ENCODE measurements at regions not wholly inside any gene's neighbourhood (a gene's known extent, or its start where the extent isn't known, plus 50 kb on each side); places are given as distances from the start of the nearest gene placed in this dataset.

- no peak overlapping the region for H2AFZ ChIP-seq (ENCODE audit: low read length)
- no peaks in the 10 kb centered on the region for H4K20me1 ChIP-seq (ENCODE audit: insufficient read depth, low read length)
- H3K79me2 ChIP-seq (ENCODE audit: low read length), result no peaks in the 10 kb centered on the region
- H3K27me3 ChIP-seq (replicated peaks; ENCODE audit: insufficient read depth, low read length), result no peaks in the 10 kb centered on the region
- DNase-seq, result no peak
- no peaks in the 10 kb centered on the region for H3F3A ChIP-seq (ENCODE audit: insufficient read depth, low read length)
- TF ChIP-seq EZH2phosphoT487 (IDR thresholded peaks at IDR 0.05; ENCODE audit: low read length) (no peak), EZH2 (optimal IDR thresholded peaks at IDR 0.05; ENCODE audit: low read depth, low read length) (no peak)
- TF ChIP-seq, protein P1, sequence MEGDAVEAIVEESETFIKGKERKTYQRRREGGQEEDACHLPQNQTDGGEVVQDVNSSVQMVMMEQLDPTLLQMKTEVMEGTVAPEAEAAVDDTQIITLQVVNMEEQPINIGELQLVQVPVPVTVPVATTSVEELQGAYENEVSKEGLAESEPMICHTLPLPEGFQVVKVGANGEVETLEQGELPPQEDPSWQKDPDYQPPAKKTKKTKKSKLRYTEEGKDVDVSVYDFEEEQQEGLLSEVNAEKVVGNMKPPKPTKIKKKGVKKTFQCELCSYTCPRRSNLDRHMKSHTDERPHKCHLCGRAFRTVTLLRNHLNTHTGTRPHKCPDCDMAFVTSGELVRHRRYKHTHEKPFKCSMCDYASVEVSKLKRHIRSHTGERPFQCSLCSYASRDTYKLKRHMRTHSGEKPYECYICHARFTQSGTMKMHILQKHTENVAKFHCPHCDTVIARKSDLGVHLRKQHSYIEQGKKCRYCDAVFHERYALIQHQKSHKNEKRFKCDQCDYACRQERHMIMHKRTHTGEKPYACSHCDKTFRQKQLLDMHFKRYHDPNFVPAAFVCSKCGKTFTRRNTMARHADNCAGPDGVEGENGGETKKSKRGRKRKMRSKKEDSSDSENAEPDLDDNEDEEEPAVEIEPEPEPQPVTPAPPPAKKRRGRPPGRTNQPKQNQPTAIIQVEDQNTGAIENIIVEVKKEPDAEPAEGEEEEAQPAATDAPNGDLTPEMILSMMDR (IDR thresholded peaks at IDR 0.05; ENCODE audit: low read length), result no peak
- no peak overlapping the region for H3K4me2 ChIP-seq (ENCODE audit: low read depth, low read length)
- H3K9ac ChIP-seq (ENCODE audit: low read length), result no peak overlapping the region
- H3K36me3 ChIP-seq (replicated peaks; ENCODE audit: insufficient read depth, low read length), result no peaks in the 10 kb centered on the region
- no peaks in the 10 kb centered on the region for H3K9me3 ChIP-seq (replicated peaks; ENCODE audit: insufficient read depth, low read length)
- no peak overlapping the region for H3K27ac ChIP-seq (ENCODE audit: low read length)
- no peaks in the 10 kb centered on the region for H3K4me1 ChIP-seq (ENCODE audit: low read length)
- H3K4me3 ChIP-seq (ENCODE audit: low read length), result no peak overlapping the region
- no peaks in the 10 kb centered on the region for H3K9me2 ChIP-seq (replicated peaks; ENCODE audit: insufficient read depth, low read length)
These were observed 483.6 kb upstream of the EPHA6 start for GRCh38 chr3:96330795-96331194.

DNA sequence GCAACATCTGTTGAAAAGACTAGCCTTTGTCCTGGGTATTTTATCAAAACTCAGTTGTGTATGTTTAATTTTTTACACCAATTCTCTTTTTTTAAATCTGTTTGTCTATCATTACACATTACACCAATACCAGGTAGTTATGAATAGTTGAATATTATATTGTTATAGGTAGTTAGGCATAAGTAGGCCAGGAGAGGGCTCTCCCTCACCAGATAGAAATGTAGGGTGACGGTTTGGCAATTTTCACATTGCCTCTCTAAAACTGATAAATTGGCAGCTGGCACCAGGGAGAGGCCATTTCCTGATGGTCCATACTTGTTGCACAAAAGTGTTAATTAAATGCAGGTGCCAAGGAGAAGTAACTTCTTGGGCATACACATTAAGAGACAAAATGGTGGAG, 483.1 kb upstream of the EPHA6 start:
- H3K9me3 ChIP-seq (replicated peaks; ENCODE audit: insufficient read depth, low read length), result no peaks in the 10 kb centered on the region
- peak; percentile 51 for DNase-seq
- no peak for TF ChIP-seq EZH2phosphoT487 (IDR thresholded peaks at IDR 0.05; ENCODE audit: low read length)
- TF ChIP-seq, protein P1 (IDR thresholded peaks at IDR 0.05; ENCODE audit: low read length), result peak; percentile 48
- TF ChIP-seq EZH2 (optimal IDR thresholded peaks at IDR 0.05; ENCODE audit: low read depth, low read length), result no peak

GRCh38 chr3:96334779-96335178, 479.6 kb upstream of the EPHA6 start:
- Histone ChIP-seq H3K9me3 (replicated peaks; ENCODE audit: insufficient read depth, low read length) (no peaks in the 10 kb centered on the region), H3K79me2 (ENCODE audit: low read length) (no peaks in the 10 kb centered on the region), H3K27ac (ENCODE audit: low read length) (no peak overlapping the region), H3K4me2 (ENCODE audit: low read depth, low read length) (no peak overlapping the region), H3K36me3 (replicated peaks; ENCODE audit: insufficient read depth, low read length) (no peaks in the 10 kb centered on the region), H3K4me3 (ENCODE audit: low read length) (no peak overlapping the region), H3F3A (ENCODE audit: insufficient read depth, low read length) (no peaks in the 10 kb centered on the region), H3K27me3 (replicated peaks; ENCODE audit: insufficient read depth, low read length) (no peaks in the 10 kb centered on the region), H2AFZ (ENCODE audit: low read length) (no peak overlapping the region), H3K9me2 (replicated peaks; ENCODE audit: insufficient read depth, low read length) (no peaks in the 10 kb centered on the region), H4K20me1 (ENCODE audit: insufficient read depth, low read length) (no peaks in the 10 kb centered on the region), H3K9ac (ENCODE audit: low read length) (no peak overlapping the region), H3K4me1 (ENCODE audit: low read length) (no peaks in the 10 kb centered on the region)
- DNase-seq, result no peak
- no peak for TF ChIP-seq EZH2phosphoT487 (IDR thresholded peaks at IDR 0.05; ENCODE audit: low read length)
- TF ChIP-seq EZH2 (optimal IDR thresholded peaks at IDR 0.05; ENCODE audit: low read depth, low read length), result no peak
- TF ChIP-seq, protein P1 (IDR thresholded peaks at IDR 0.05; ENCODE audit: low read length), result no peak

More for the DNA sequence above, 483.1 kb upstream of the EPHA6 start:
- Histone ChIP-seq H3K36me3 (replicated peaks; ENCODE audit: insufficient read depth, low read length) (no peaks in the 10 kb centered on the region), H4K20me1 (ENCODE audit: insufficient read depth, low read length) (no peaks in the 10 kb centered on the region), H3K79me2 (ENCODE audit: low read length) (no peaks in the 10 kb centered on the region), H3K4me3 (ENCODE audit: low read length) (no peak overlapping the region), H3F3A (ENCODE audit: insufficient read depth, low read length) (no peaks in the 10 kb centered on the region), H3K27ac (ENCODE audit: low read length) (no peak overlapping the region), H3K4me2 (ENCODE audit: low read depth, low read length) (no peak overlapping the region), H3K4me1 (ENCODE audit: low read length) (no peaks in the 10 kb centered on the region), H2AFZ (ENCODE audit: low read length) (peak overlapping the region; percentile 33), H3K9me2 (replicated peaks; ENCODE audit: insufficient read depth, low read length) (no peaks in the 10 kb centered on the region), H3K27me3 (replicated peaks; ENCODE audit: insufficient read depth, low read length) (no peaks in the 10 kb centered on the region), H3K9ac (ENCODE audit: low read length) (no peak overlapping the region)

Measured in MM.1S (cell line).